A549 (cell line): ENCODE measurements at regions not wholly inside any gene's neighbourhood (a gene's known extent, or its start where the extent isn't known, plus 50 kb on each side); places are given as distances from the start of the nearest gene placed in this dataset.

ENCODE experiments used
- CEBPB ChIP-seq, 2 experiments: fragments of >200 bp in 1 of 2; sonication (Bioruptor Twin) in 1 of 2; formaldehyde crosslinking in 1 of 2; IDR thresholded peaks; 2 replicates each; pipeline ENCODE4 v1.6.1; 2012 to 2016
- CTCF ChIP-seq: fragments of >200 bp; sonication (Bioruptor Twin); formaldehyde crosslinking; IDR thresholded peaks from 3 replicates; pipeline ENCODE4 v1.5.1; 2016
- EP300 ChIP-seq, 2 experiments: fragments of >200 bp; sonication (Bioruptor Twin); formaldehyde crosslinking; IDR thresholded peaks; 2 replicates in 1 of 2; 3 replicates in 1 of 2; pipeline ENCODE4 v1.6.1; 2016 to 2017
- FOSL2 ChIP-seq, 2 experiments: fragments of 450-650 bp in 1 of 2; fragments of >200 bp in 1 of 2; sonication (Bioruptor Twin) in 1 of 2; formaldehyde crosslinking; IDR thresholded peaks; 2 replicates each; pipeline versions ENCODE4 v1.5.0 to v1.6.1; 2016 to 2020; ENCODE audit warnings: mild to moderate bottlenecking in 1 of 2, moderate library complexity in 1 of 2
- HDAC2 ChIP-seq: fragments of 200-600 bp; sonication (generic); IDR thresholded peaks from 2 replicates; pipeline ENCODE4 v1.6.1; 2016
- JUN ChIP-seq, 2 experiments: fragments of >200 bp; sonication (Bioruptor Twin); formaldehyde crosslinking; IDR thresholded peaks; 2 replicates in 1 of 2; 3 replicates in 1 of 2; pipeline ENCODE4 v1.6.1; 2016 to 2017
- NR3C1 ChIP-seq: fragments of >200 bp; sonication (Bioruptor Twin); formaldehyde crosslinking; IDR thresholded peaks from 3 replicates; pipeline ENCODE4 v1.6.1; 2017
- POLR2A ChIP-seq: IDR thresholded peaks from 2 replicates; pipeline ENCODE4 v1.6.1; 2012; ENCODE audit warnings: mild to moderate bottlenecking, low read length
- RAD21 ChIP-seq, 2 experiments: fragments of >200 bp in 1 of 2; sonication (Bioruptor Twin) in 1 of 2; formaldehyde crosslinking in 1 of 2; IDR thresholded peaks in 1 of 2; conservative IDR thresholded peaks in 1 of 2; 2 replicates in 1 of 2; 3 replicates in 1 of 2; pipeline ENCODE4 v1.6.1; 2012 to 2018; ENCODE audit warnings: inconsistent platforms in 1 of 2
- RCOR1 ChIP-seq: fragments of 150-350 bp; IDR thresholded peaks from 2 replicates; pipeline ENCODE4 v1.6.1; 2014; ENCODE audit warnings: antibody characterized with exemption, low read length, low read depth
- REST ChIP-seq: fragments of 200-600 bp; sonication (generic); IDR thresholded peaks from 2 replicates; pipeline ENCODE4 v1.6.1; 2016; ENCODE audit warnings: antibody characterized with exemption, mild to moderate bottlenecking, moderate library complexity
- RFX5 ChIP-seq: fragments of 450-650 bp; IDR thresholded peaks from 2 replicates; pipeline ENCODE4 v1.7.1; 2014; ENCODE audit warnings: antibody characterized with exemption, mild to moderate bottlenecking, moderate library complexity
- ZFP36 ChIP-seq: fragments of 450-650 bp; IDR thresholded peaks from 2 replicates; pipeline ENCODE4 v1.6.1; 2014; ENCODE audit warnings: borderline replicate concordance; ENCODE audit not compliant: partially characterized antibody
- ZNF302 ChIP-seq: fragments of 250-450 bp; sonication (Bioruptor Pico); IDR thresholded peaks from 2 replicates; pipeline ENCODE4 v1.9.0; 2021; ENCODE audit warnings: inconsistent platforms, mild to moderate bottlenecking, moderate library complexity

GRCh38 chr2:48844417-48845155, 89.1 kb upstream of the LHCGR start:
- TF ChIP-seq EP300 (IDR thresholded peaks at IDR 0.05) (no peak), POLR2A (no peak), RFX5 (no peak), ZFP36 (no peak), HDAC2 (no peak), FOSL2 (IDR thresholded peaks at IDR 0.05) (no peak), FOSL2 (CRISPR knock-in tag; IDR thresholded peaks at IDR 0.05) (no peak), CTCF (no peak), ZNF302 (CRISPR knock-in tag) (no peak), CEBPB (IDR thresholded peaks at IDR 0.05) (no peak), RAD21 (conservative IDR thresholded peaks at IDR 0.05 in 1 of 2, IDR thresholded peaks at IDR 0.05 in 1 of 2) (no peak), JUN (IDR thresholded peaks at IDR 0.05) (no peak), NR3C1 (no peak), REST (no peak), RCOR1 (no peak)
